NCI-H524 (cell line): ENCODE measurements at regions not wholly inside any gene's neighbourhood (a gene's known extent, or its start where the extent isn't known, plus 50 kb on each side); places are given as distances from the start of the nearest gene placed in this dataset.
A peak's percentile ranks its signal among the peaks of the same experiment; 100 is the strongest.

Experiments
- DNase-seq, 2 experiments: peaks; one replicate each; lab custom pipeline; 2025; lab: John Stamatoyannopoulos, UW

- peak; percentile 78 to 85 for DNase-seq
Measured at GRCh38 chr2:134119713-134120405, 134.0 kb upstream of the MGAT5 start.

- DNase-seq = peak in 1 of 2 experiments; percentile 27
Measured at GRCh38 chr2:134120406-134120732, 133.5 kb upstream of the MGAT5 start.

DNA sequence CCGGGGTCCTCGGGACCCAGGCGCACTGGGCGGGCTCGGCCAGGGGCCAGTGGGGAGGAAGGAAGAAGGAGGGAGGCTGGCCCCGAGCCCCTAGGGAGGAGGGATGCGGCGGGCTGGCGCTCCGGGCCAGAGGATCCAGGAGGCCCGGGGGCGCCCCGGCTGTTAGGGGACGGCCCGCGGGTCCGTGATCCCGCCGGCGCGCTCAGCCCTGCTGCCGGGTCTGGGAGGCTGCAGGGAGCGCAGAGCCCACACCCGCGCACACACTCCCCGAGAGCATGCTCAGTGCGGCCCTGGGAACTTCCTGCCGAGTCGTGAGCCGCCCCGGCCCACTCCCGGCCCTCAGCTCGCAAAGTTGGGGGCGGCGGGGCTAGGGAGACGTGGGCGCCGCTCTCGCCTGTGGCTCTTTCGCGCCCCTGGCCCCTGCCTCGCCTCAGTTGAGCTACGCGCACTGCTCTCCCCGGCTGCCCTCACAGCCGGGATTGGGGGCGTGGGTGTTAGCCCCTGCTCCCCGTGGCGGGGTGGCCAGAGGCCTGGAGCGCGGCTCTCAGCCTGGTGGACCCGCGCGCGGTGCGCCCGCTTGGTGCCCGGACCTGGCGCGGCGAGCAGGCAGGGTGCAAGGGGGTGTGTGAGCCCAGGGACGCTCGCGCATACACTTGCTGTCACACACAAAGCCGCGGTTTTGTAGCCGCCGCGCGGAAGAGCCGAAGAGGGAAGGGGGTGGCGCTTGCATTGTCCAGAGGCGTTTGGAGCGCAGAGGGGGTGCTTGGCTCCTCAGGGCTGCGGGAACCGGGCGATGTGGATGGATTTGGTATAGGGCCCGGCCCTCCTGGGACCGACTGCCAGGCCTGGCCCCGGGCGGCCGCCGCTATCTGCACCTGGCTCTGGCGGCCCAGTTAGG is 132.9 kb upstream of the MGAT5 start:
- DNase-seq = peak; percentile 20 to 51

GRCh38 chr2:134122610-134123009 is 131.3 kb upstream of the MGAT5 start:
- peak in 1 of 2 experiments; percentile 39 for DNase-seq

- DNase-seq = no peak
Measured at GRCh38 chr2:134123332-134123731, 130.5 kb upstream of the MGAT5 start.

GRCh38 chr2:134124047-134124753 is 129.7 kb upstream of the MGAT5 start:
- peak; percentile 26 to 81 for DNase-seq

- no peak for DNase-seq
Measured at GRCh38 chr2:134127496-134127895, 126.4 kb upstream of the MGAT5 start.

DNA sequence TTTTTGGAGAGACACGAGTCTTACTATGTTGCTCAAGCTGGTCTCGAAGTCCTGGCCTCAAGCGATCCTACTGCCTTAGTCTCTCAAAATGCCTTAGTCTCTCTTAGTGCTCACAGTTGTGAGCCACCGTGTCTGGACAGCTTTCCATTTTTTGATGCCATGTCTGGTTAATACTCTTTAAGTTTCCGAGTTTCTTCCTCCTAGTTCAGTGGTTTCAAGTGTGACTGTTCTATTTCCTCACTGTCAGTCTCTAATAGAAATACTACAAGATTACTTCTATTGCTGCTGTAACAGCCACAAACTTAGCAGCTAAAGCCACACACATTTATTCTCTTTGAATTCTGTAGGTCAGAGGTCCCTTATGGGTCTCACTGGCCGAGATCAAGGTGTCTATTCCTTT is 125.1 kb upstream of the MGAT5 start:
- DNase-seq = no peak

- DNase-seq = no peak
Measured at GRCh38 chr2:134129900-134130537, 123.9 kb upstream of the MGAT5 start.

DNA sequence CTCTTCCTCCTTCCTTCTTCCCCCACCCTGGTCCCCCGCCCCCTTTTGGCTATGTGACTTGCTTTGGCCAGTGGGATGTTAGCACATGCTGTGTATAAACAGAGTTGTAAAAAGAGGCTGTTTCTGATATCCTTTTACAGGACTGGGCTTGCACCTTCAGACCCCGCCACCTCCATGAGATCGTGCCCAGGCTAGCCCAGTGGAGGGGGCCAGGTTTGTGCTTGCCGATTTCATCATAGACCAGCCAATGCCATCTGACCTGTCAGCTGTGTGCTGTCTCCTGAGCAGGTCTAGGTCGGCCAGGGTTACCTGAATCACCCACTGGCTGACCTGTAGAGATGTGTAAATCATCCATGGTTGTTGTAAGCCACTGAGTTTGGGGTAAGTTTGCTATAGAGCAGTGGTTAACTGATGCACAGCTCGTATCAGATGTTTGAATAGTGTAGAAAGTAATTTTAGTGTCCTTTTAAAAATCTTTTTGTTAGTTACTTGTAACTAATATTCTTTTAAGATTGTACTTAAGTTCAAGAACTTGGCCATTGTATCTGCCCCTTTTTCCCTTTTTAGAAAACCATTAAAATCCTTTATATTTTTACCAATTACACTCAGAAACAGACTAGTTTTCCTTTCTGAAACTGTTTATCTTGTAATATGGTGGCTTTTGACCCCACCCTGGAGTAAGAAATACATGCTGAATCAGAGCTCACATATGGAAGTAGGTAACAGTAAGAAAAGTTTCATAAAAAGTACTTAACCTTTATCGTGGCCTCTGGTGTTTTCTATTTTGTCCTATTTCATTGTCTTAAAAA is 122.0 kb upstream of the MGAT5 start:
- no peak for DNase-seq

DNA sequence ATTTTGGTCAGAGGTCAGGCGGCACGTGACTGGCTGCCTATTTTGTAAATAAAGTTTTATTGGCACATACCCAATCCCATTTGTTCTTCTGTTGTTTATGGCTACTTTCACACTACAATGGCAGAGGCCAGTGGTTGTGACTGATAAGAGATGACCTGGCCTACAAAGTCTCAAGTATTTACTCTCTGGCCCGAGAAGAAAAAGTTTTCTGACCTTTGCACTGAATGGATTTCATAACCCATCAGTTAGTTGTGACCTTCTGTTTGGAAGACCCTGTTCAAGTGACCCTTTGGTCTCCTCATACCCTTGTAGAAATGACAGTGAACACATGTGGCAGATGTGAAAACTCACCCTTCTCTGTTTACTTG is 121.4 kb upstream of the MGAT5 start:
- no peak for DNase-seq

DNA sequence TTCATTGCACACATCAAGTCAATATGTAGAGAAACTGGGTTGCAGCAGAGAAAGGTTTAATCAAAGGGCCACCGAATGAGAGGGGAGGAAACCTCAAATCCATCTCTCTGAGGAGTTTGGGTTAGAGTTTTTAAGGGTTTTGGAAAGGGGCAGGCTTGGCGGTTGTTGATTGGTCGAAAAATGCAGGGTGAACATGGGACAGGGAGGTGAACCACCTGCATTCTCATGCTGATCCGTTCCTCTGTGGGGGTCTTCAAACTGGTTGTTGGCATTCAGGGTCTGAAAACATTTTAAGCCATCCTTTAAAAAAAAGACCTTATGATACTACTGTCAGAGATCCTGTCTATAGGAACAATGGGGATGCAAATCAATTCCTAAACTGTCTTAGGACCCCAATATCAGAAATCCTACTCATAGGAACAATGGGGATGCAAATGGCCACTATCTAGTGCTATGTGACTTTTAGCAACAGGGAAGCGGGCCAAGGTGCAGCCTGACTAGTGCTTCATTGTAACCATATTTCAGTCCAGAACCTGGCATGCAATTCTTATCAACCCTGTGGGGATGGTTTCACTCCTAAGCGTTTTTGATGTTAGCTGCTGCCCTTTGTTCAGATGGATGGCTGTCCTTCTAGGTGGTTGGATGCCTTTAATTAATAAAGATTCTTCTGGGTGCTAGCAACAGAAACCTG is 120.1 kb upstream of the MGAT5 start:
- no peak for DNase-seq

DNA sequence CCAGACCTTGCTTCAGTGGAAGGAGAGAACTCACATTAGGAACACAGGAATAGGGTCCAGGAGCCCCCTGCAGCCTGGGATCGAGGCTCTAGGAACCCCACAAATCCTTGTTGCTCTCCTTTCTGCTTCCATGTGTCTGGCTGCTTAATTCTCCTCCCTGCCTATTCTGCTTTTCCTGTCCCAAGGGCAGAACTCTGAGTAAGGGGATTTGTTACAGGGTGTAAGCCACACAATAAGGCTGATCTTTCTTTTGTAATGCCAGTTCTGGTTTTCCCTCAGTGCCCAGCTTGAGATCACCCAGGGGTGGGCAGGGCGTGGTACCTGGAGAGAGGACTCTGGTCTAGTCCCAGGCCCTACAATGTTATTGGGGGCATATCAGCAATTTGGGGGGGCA is 119.6 kb upstream of the MGAT5 start:
- DNase-seq = no peak

DNA sequence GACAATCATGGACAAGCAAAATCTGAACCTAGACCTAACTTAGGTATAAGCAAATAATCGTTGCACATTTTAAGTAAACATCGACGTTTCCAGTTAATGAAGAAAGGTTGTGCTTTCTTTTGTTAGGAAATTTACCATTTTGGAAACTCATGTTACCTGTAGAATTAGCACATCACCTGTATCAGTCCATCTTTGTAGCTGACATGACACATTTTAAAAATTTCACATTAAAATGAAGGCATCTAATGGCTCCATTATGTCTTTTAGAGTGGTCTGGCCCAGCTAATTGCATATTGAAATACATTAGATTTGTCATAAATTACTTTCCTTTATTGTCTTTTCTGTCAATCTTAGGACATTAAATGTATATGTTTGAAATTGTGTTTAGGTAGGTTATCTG is 119.0 kb upstream of the MGAT5 start:
- DNase-seq = no peak

GRCh38 chr2:134135793-134136192 is 118.1 kb upstream of the MGAT5 start:
- DNase-seq = no peak

DNA sequence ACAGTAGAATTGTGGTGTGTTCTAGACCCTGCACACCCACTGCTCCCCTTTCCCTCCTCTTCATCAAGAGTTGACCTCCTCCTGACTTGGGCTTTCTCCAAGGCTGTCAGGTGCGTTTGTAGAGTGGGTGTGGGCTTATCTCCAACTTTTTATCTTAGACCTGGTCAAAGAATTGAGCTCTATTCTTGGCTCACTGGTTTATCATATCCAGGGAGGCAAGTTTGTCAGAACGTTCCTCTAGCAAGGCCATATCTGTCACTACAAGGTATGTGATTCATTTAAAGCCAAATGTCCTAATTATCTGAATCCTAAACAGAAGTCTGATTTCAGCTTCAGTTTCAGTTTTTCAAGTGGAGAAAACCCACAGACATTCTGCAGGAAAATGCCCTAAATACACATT is 117.1 kb upstream of the MGAT5 start:
- no peak for DNase-seq

- no peak for DNase-seq
Measured at GRCh38 chr2:134137182-134137611, 116.7 kb upstream of the MGAT5 start.

- no peak for DNase-seq
Measured at GRCh38 chr2:134138115-134138514, 115.8 kb upstream of the MGAT5 start.

GRCh38 chr2:134139611-134140010 is 114.3 kb upstream of the MGAT5 start:
- DNase-seq = no peak

DNA sequence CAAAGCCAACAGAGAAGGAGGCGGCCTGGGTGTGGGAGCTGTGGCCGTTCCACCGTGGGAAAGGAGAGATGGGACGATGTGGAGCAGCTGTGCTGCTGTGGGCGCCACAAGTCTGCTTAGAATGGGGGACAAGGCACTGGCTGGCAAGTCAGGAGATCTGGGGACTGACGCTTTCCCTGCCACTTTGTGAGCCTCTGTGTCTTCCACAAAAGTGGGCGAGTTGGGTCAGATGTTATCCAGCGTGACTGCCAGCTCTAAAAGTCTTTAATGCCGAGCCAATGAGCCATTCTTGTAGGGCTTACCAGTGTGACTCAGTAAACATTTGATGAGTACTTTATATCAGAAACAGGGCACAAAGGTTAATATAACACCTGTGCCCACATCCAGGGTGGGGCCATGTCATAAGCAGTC is 113.6 kb upstream of the MGAT5 start:
- no peak for DNase-seq
